ENCODE measurements at regions not wholly inside any gene's neighbourhood (a gene's known extent, or its start where the extent isn't known, plus 50 kb on each side); places are given as distances from the start of the nearest gene placed in this dataset.
"Not testable (repeated sequence)": the region's sequence is repeated elsewhere in the genome, so short reads cannot be mapped to it uniquely, and the experiment has no call there.

- CTCF ChIA-PET: no interaction called here
- no peak for ATAC-seq
- intact Hi-C loops (cut with micrococcal nuclease): no loop called here
Measured at GRCh38 chr10:109215291-109216075, 707.8 kb downstream of the XPNPEP1 start.

GRCh38 chr10:109214891-109215290, 708.4 kb downstream of the XPNPEP1 start:
- H3K4me3 ChIP-seq (replicated peaks in 1 of 2; ENCODE audit: low read depth in 1 of 2, low read length in 2 of 2); DNase-seq (ENCODE audit: low read depth, low spot score); H3K79me2 ChIP-seq (ENCODE audit: insufficient read depth, low read length); H3K9me2 ChIP-seq (ENCODE audit: insufficient read depth); H2AFZ ChIP-seq (ENCODE audit: low read depth, low read length, poor library complexity, severe bottlenecking); ATAC-seq; POLR2A ChIA-PET; H3K27me3 ChIP-seq (ENCODE audit: insufficient read depth, low read length); RAD21 ChIA-PET (ENCODE audit: low non-redundant PET in 1 of 2, low total read pairs in 2 of 2, uncharacterized antibody in 2 of 2, unreplicated experiment in 2 of 2); H3K9ac ChIP-seq (ENCODE audit: low read length); H4K20me1 ChIP-seq (ENCODE audit: insufficient read depth); H3K4me1 ChIP-seq (ENCODE audit: control insufficient read depth in 1 of 2, insufficient read depth in 2 of 2, low read length in 2 of 2); BruUV-seq (replicated peaks); H3K4me2 ChIP-seq (ENCODE audit: low read length); H3K27ac ChIP-seq (ENCODE audit: low read depth, low read length); intact Hi-C loops (cut with micrococcal nuclease); CTCF ChIA-PET; H3K36me3 ChIP-seq (ENCODE audit: control insufficient read depth in 1 of 2, insufficient read depth in 2 of 2, low read length in 2 of 2): not testable (repeated sequence)
- H3K9me3 ChIP-seq (ENCODE audit: control insufficient read depth in 1 of 2, insufficient read depth in 1 of 2, low read depth in 1 of 2, low read length in 2 of 2): peaks cover 20 to 27% of the 10 kb centered on the region in 2 experiments; a peak in 2 of 4 replicates

More at GRCh38 chr10:109215291-109216075, 707.8 kb downstream of the XPNPEP1 start:
- ChIA-PET RAD21 (ENCODE audit: low non-redundant PET in 1 of 2, low total read pairs in 2 of 2, uncharacterized antibody in 2 of 2, unreplicated experiment in 2 of 2) (no interaction called here), POLR2A (no interaction called here)
- Histone ChIP-seq H4K20me1 (ENCODE audit: insufficient read depth) (no peaks in the 10 kb centered on the region), H3K79me2 (ENCODE audit: insufficient read depth, low read length) (no peaks in the 10 kb centered on the region), H3K36me3 (ENCODE audit: control insufficient read depth in 1 of 2, insufficient read depth in 2 of 2, low read length in 2 of 2) (no peaks in the 10 kb centered on the region), H3K9me2 (ENCODE audit: insufficient read depth) (no peaks in the 10 kb centered on the region), H3K4me3 (replicated peaks in 1 of 2; ENCODE audit: low read depth in 1 of 2, low read length in 2 of 2) (no peak overlapping the region), H2AFZ (ENCODE audit: low read depth, low read length, poor library complexity, severe bottlenecking) (no peak overlapping the region), H3K4me2 (ENCODE audit: low read length) (no peak overlapping the region), H3K9ac (ENCODE audit: low read length) (no peak overlapping the region), H3K4me1 (ENCODE audit: control insufficient read depth in 1 of 2, insufficient read depth in 2 of 2, low read length in 2 of 2) (no peaks in the 10 kb centered on the region), H3K27ac (ENCODE audit: low read depth, low read length) (no peak overlapping the region), H3K27me3 (ENCODE audit: insufficient read depth, low read length) (no peaks in the 10 kb centered on the region), H3K9me3 (ENCODE audit: control insufficient read depth in 1 of 2, insufficient read depth in 1 of 2, low read depth in 1 of 2, low read length in 2 of 2) (peaks cover 26 to 31% of the 10 kb centered on the region in 2 experiments; a peak in 2 of 4 replicates)
- no peak for DNase-seq (ENCODE audit: low read depth, low spot score)
- no TSS peak for BruUV-seq (replicated peaks)
- TF ChIP-seq POLR2A (IDR thresholded peaks at IDR 0.05; ENCODE audit: borderline replicate concordance, extremely low read depth, insufficient read depth, insufficient read length) (no peak), EZH2 (IDR thresholded peaks at IDR 0.05) (no peak), EGR1 (IDR thresholded peaks at IDR 0.05; ENCODE audit: low read depth) (no peak), MAX (IDR thresholded peaks at IDR 0.05) (no peak), ZNF274 (IDR thresholded peaks at IDR 0.05; ENCODE audit: low read depth, low read length) (no peak), FOSL1 (IDR thresholded peaks at IDR 0.05; ENCODE audit: low read depth) (no peak), TCF7L2 (IDR thresholded peaks at IDR 0.05; ENCODE audit: borderline replicate concordance, extremely low read depth, insufficient read depth, insufficient read length) (no peak), CTCF (IDR thresholded peaks at IDR 0.05 in 2 of 3, conservative IDR thresholded peaks at IDR 0.05 in 1 of 3; ENCODE audit: borderline replicate concordance in 1 of 3, insufficient read depth in 1 of 3, low read depth in 2 of 3, low read length in 2 of 3) (no peak)

All from HCT116 (cell line).